ENCODE measurements at regions not wholly inside any gene's neighbourhood (a gene's known extent, or its start where the extent isn't known, plus 50 kb on each side); places are given as distances from the start of the nearest gene placed in this dataset.

DNA sequence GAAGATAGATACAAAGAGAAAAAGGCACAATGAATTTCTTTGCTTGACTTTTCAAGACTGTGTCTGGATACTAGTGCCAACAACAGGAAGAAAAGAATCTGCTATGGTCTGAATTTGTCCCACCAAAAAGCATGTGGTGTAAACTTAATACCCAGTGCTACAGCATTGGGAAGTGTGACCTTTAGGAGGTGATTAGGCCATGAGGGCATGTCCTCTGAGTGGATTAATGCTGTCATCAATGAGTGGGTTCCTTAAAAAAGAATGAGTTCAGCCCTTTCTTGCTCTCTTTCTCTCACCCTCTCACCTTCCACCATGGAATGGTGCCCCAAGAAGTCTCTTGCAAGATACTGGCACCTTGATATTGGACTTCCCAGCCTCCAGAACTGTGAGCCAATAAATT lies 155.7 kb upstream of the GPRIN3 start:
- peaks cover 0 to under 1% (median 0%) of the 10 kb centered on the region in 4 donors for H3K4me1 Mint-ChIP-seq
- Histone ChIP-seq H3K27me3 (ENCODE audit: insufficient read depth, low read length) (no peaks in the 10 kb centered on the region), H3K4me1 (ENCODE audit: insufficient read depth, low read length) (no peaks in the 10 kb centered on the region), H3K27ac (ENCODE audit: low read depth, low read length) (no peak overlapping the region), H3K9me3 (ENCODE audit: control insufficient read depth in 1 of 2, low read length in 2 of 2) (no peaks in the 10 kb centered on the region), H3K4me3 (ENCODE audit: low read length in 2 of 2) (no peak overlapping the region), H3K36me3 (ENCODE audit: insufficient read depth, low read length) (no peaks in the 10 kb centered on the region)
- POLR2A ChIA-PET (ENCODE audit: partially characterized antibody) = no interaction called here
- H3K27ac Mint-ChIP-seq = no peak overlapping the region
- intact Hi-C loops (cut with micrococcal nuclease) = no loop called here
- no peak overlapping the region for H3K4me3 Mint-ChIP-seq
- DNase-seq = no peak
- H3K36me3 Mint-ChIP-seq = no peaks in the 10 kb centered on the region
- H3K9me3 Mint-ChIP-seq = no peaks in the 10 kb centered on the region
- no peaks in the 10 kb centered on the region for H3K27me3 Mint-ChIP-seq
- CTCF ChIA-PET (ENCODE audit: partially characterized antibody) = no interaction called here

DNA sequence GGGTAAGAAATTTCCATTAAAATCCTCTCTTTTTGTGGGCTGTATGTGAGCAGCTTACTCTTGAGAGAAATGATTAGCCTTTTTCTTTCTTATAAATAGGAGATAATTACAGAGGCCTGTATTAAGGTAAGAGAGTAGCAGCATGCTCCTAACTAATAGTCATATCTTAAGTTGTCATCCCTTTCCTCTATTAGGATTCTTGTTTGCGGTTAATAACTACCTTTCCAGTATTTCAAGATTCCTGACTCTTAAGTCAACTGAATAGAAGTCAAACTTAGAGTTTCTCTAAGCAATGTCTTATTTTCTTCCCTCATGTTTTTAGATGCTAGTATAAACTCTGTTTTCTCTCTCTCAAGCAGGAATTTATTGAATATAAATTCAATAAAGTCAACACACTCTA lies 139.9 kb upstream of the GPRIN3 start:
- POLR2A ChIA-PET (ENCODE audit: partially characterized antibody) = no interaction called here
- Mint-ChIP-seq H3K9me3 (peaks cover 2 to 39% (median 26%) of the 10 kb centered on the region in 8 donors), H3K4me1 (no peaks in the 10 kb centered on the region), H3K27me3 (peaks cover 0 to 2% of the 10 kb centered on the region in 2 donors), H3K36me3 (peaks cover 15 to 17% of the 10 kb centered on the region in 2 donors), H3K4me3 (no peak overlapping the region), H3K27ac (no peak overlapping the region)
- no peaks in the 10 kb centered on the region for H3K27me3 ChIP-seq (ENCODE audit: insufficient read depth, low read length)
- H3K9me3 ChIP-seq (ENCODE audit: control insufficient read depth in 1 of 2, low read length in 2 of 2) = peaks cover 0 to 5% of the 10 kb centered on the region in 2 donors
- no peak overlapping the region for H3K27ac ChIP-seq (ENCODE audit: low read depth, low read length)
- H3K36me3 ChIP-seq (ENCODE audit: insufficient read depth, low read length) = no peaks in the 10 kb centered on the region
- no peaks in the 10 kb centered on the region for H3K4me1 ChIP-seq (ENCODE audit: insufficient read depth, low read length)
- CTCF ChIA-PET (ENCODE audit: partially characterized antibody) = no interaction called here
- intact Hi-C loops (cut with micrococcal nuclease) = no loop called here
- DNase-seq = no peak
- H3K4me3 ChIP-seq (ENCODE audit: low read length in 2 of 2) = no peak overlapping the region

DNA sequence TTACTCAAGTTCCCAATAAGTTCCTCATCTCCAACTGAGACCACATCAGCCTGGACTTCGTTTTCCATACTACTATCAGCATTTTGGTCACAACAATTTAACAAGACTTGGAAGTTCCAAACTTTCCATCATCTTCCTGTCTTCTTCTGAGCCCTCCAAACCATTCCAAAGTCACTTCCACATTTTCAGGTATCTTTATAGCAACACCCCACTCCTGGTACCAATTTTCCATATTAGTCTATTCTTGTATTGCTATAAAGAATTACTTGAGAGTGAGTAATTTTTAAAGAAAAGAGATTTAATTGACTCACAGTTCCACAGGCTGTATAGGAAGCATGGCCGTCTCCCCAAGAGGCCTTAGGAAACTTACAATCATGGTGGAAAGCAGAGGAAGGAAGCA lies 138.6 kb upstream of the GPRIN3 start:
- intact Hi-C loops (cut with micrococcal nuclease) = no loop called here
- ChIA-PET CTCF (ENCODE audit: partially characterized antibody) (no interaction called here), POLR2A (ENCODE audit: partially characterized antibody) (no interaction called here)
- peaks cover 15 to 17% of the 10 kb centered on the region in 2 donors for H3K36me3 Mint-ChIP-seq
- H3K9me3 ChIP-seq (ENCODE audit: control insufficient read depth in 1 of 2, low read length in 2 of 2) = peaks cover 0 to 5% of the 10 kb centered on the region in 2 donors
- no peak for DNase-seq
- H3K27me3 Mint-ChIP-seq = peaks cover 0 to 2% of the 10 kb centered on the region in 2 donors
- H3K4me3 Mint-ChIP-seq = no peak overlapping the region
- H3K27ac Mint-ChIP-seq = no peak overlapping the region
- no peaks in the 10 kb centered on the region for H3K4me1 ChIP-seq (ENCODE audit: insufficient read depth, low read length)
- H3K9me3 Mint-ChIP-seq = peaks cover 2 to 39% (median 26%) of the 10 kb centered on the region in 8 donors
- no peak overlapping the region for H3K27ac ChIP-seq (ENCODE audit: low read depth, low read length)
- H3K4me1 Mint-ChIP-seq = no peaks in the 10 kb centered on the region
- H3K36me3 ChIP-seq (ENCODE audit: insufficient read depth, low read length) = no peaks in the 10 kb centered on the region
- no peaks in the 10 kb centered on the region for H3K27me3 ChIP-seq (ENCODE audit: insufficient read depth, low read length)
- no peak overlapping the region for H3K4me3 ChIP-seq (ENCODE audit: low read length in 2 of 2)

DNA sequence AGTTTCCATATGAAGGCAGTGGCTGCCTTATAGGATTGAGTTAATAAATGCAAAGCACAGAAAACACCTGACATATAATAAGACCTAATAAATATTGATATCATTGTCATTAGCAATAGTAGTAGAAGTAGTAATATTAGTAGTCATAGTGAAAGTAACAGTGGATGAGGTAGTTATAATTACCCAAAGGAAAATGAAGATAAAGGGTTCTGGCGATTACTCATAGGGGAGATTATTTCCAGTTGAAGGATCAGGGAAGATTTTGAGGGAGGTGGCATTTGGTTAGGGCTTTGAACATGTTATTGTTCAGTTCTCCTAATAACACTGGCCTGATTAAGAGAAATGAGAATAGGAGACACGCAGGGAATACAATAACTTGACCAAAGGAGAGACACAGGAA lies 131.9 kb upstream of the GPRIN3 start:
- intact Hi-C loops (cut with micrococcal nuclease) = loop anchor here (5.0 kb wide), 1 partner anchor 853 kb away; no protein-coding TSS in a partner anchor
- ChIA-PET CTCF (ENCODE audit: partially characterized antibody) (interaction anchor here (0.7 to 7.9 kb wide), 10 partner anchors 9 to 464 kb away, joined by 3 to 190 read pairs (median 4); partner anchors contain the start of gene MMRN1), POLR2A (ENCODE audit: partially characterized antibody) (no interaction called here)
- H3K4me1 ChIP-seq (ENCODE audit: insufficient read depth, low read length) = peaks cover 10% of the 10 kb centered on the region
- H3K4me3 Mint-ChIP-seq = no peak overlapping the region
- no peaks in the 10 kb centered on the region for H3K9me3 ChIP-seq (ENCODE audit: control insufficient read depth in 1 of 2, low read length in 2 of 2)
- peak overlapping the region in 1 of 7 donors; percentile 36 for H3K27ac Mint-ChIP-seq
- peaks cover 0 to 7% (median 2%) of the 10 kb centered on the region in 8 donors for H3K9me3 Mint-ChIP-seq
- peaks cover 2 to 3% of the 10 kb centered on the region in 2 donors for H3K36me3 Mint-ChIP-seq
- DNase-seq = no peak
- no peaks in the 10 kb centered on the region for H3K36me3 ChIP-seq (ENCODE audit: insufficient read depth, low read length)
- peaks cover 7 to 11% (median 8%) of the 10 kb centered on the region in 4 donors for H3K4me1 Mint-ChIP-seq
- H3K4me3 ChIP-seq (ENCODE audit: low read length in 2 of 2) = no peak overlapping the region
- no peaks in the 10 kb centered on the region for H3K27me3 ChIP-seq (ENCODE audit: insufficient read depth, low read length)
- H3K27me3 Mint-ChIP-seq = no peaks in the 10 kb centered on the region
- no peak overlapping the region for H3K27ac ChIP-seq (ENCODE audit: low read depth, low read length)

DNA sequence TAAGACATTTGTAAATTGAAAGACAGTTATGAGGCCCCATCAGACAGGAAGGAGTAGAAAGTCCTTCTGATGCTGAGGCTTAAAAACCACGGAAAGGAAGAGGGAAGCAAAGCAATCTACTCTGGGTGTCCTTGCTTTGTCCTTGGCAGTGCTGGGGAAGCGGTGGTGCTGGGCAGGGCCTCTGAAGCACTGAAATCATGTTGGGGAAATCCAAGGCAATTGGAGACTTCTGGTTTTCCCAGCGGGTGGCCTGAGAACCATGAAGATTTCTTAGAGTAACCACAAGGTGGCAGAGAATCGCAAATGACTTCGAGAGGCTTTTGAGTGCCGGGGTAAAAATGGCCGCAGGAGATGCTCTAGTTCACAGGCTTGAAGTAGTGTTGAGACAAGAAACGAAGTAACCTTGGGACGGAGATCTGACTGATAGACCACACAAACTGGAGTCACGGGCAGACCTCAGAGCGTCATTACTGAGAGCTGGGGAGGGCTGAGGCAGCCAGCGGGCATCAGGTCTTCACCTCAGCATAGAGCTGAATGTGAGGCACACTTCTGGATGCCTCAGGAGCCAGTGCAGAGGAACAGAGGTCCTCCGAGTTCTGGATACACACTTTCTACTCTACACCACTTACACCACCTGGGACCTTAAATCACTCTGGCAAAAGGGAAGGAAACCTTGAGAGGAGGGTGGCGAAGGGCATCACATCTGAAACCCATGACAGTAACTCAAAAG lies 130.7 kb upstream of the GPRIN3 start:
- H3K4me1 Mint-ChIP-seq = peaks cover 13 to 16% (median 14%) of the 10 kb centered on the region in 4 donors
- peak overlapping the region; percentile 20 to 78 (median 70) for H3K4me3 Mint-ChIP-seq
- H3K4me3 ChIP-seq (ENCODE audit: low read length in 2 of 2) = no peak overlapping the region
- ChIA-PET CTCF (ENCODE audit: partially characterized antibody) (interaction anchor here (0.6 to 7.9 kb wide), 13 partner anchors 8 to 474 kb away, joined by 3 to 190 read pairs (median 3); partner anchors contain the start of gene MMRN1), POLR2A (ENCODE audit: partially characterized antibody) (no interaction called here)
- no peaks in the 10 kb centered on the region for H3K27me3 ChIP-seq (ENCODE audit: insufficient read depth, low read length)
- H3K9me3 Mint-ChIP-seq = peaks cover 0 to 1% (median 0%) of the 10 kb centered on the region in 8 donors
- peak overlapping the region in 6 of 7 donors; percentile 26 to 80 (median 68) for H3K27ac Mint-ChIP-seq
- H3K27me3 Mint-ChIP-seq = no peaks in the 10 kb centered on the region
- H3K36me3 Mint-ChIP-seq = no peaks in the 10 kb centered on the region
- intact Hi-C loops (cut with micrococcal nuclease) = loop anchor here (1.0 to 5.0 kb wide), 4 partner anchors 211 to 854 kb away; no protein-coding TSS in a partner anchor
- H3K4me1 ChIP-seq (ENCODE audit: insufficient read depth, low read length) = peaks cover 16% of the 10 kb centered on the region
- no peaks in the 10 kb centered on the region for H3K9me3 ChIP-seq (ENCODE audit: control insufficient read depth in 1 of 2, low read length in 2 of 2)
- no peaks in the 10 kb centered on the region for H3K36me3 ChIP-seq (ENCODE audit: insufficient read depth, low read length)
- DNase-seq = peak; percentile 48 to 58 (median 55)
- H3K27ac ChIP-seq (ENCODE audit: low read depth, low read length) = no peak overlapping the region

DNA sequence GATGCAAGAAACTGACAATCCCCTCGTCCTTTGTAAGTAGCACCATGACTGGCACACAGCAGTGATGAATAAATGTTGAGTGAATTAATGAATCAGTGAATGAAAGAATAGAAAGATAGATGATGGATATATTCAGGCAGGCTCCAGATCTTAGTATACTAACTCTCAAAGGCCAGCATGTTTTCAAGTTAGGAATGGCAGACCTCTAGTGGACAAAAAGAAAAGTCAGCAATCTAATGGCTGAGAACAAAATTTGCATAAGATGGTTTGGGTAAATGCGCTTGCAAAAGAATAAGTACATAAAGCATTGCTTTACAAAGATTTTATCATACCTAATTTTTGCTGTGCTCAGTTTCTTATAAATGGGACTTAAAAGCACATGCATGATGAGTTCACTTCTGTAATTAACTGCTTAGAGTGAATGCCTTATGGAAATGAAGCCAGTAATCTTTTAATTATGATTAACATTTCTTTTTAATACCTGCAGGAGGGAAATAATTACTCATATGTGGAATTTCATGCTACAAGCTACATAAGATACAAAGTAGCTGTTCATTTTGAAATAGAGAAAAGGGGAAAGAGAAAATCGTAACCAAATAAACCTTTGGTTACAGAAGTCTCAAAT lies 126.9 kb upstream of the GPRIN3 start:
- CTCF ChIA-PET (ENCODE audit: partially characterized antibody) = interaction anchor here (0.6 to 7.9 kb wide), 22 partner anchors 12 to 615 kb away, joined by 3 to 190 read pairs (median 5); no protein-coding TSS in a partner anchor
- H3K27ac ChIP-seq (ENCODE audit: low read depth, low read length) = no peak overlapping the region
- H3K9me3 ChIP-seq (ENCODE audit: control insufficient read depth in 1 of 2, low read length in 2 of 2) = no peaks in the 10 kb centered on the region
- Mint-ChIP-seq H3K36me3 (no peaks in the 10 kb centered on the region), H3K4me1 (peaks cover 13 to 16% (median 14%) of the 10 kb centered on the region in 4 donors), H3K27me3 (peaks cover 0 to 3% of the 10 kb centered on the region in 2 donors), H3K9me3 (peaks cover 0 to 2% (median 0%) of the 10 kb centered on the region in 8 donors), H3K27ac (no peak overlapping the region), H3K4me3 (no peak overlapping the region)
- H3K36me3 ChIP-seq (ENCODE audit: insufficient read depth, low read length) = no peaks in the 10 kb centered on the region
- intact Hi-C loops (cut with micrococcal nuclease) = loop anchor here (1.0 kb wide), 4 partner anchors 131 to 275 kb away; no protein-coding TSS in a partner anchor
- peaks cover 16% of the 10 kb centered on the region for H3K4me1 ChIP-seq (ENCODE audit: insufficient read depth, low read length)
- peak in 4 of 5 donors; percentile 48 to 58 (median 55) for DNase-seq
- H3K27me3 ChIP-seq (ENCODE audit: insufficient read depth, low read length) = no peaks in the 10 kb centered on the region
- POLR2A ChIA-PET (ENCODE audit: partially characterized antibody) = interaction anchor here (1.0 kb wide), 1 partner anchor 180 kb away, joined by 3 read pairs; no protein-coding TSS in a partner anchor
- H3K4me3 ChIP-seq (ENCODE audit: low read length in 2 of 2) = no peak overlapping the region

DNA sequence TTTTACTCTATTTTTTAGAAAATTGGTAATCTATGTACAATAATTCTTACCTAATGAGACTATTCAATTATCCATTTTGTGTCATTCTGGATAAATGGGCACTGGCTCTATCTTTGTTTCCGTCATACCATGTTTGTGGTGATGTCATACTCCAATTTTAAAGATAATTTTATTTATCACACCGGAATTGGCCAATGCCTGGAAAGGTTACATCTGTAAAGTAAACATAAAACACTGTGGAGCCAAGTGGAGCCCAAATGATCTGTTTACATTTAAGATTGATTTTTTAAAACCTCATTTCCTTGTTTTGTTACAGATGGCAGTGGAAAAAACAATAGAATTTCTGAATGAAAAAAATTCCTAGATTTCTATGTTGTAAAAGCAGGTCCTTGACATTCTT lies 120.2 kb upstream of the GPRIN3 start:
- Histone ChIP-seq H3K36me3 (ENCODE audit: insufficient read depth, low read length) (no peaks in the 10 kb centered on the region), H3K4me3 (ENCODE audit: low read length in 2 of 2) (no peak overlapping the region), H3K27ac (ENCODE audit: low read depth, low read length) (no peak overlapping the region), H3K9me3 (ENCODE audit: control insufficient read depth in 1 of 2, low read length in 2 of 2) (no peaks in the 10 kb centered on the region), H3K4me1 (ENCODE audit: insufficient read depth, low read length) (no peaks in the 10 kb centered on the region), H3K27me3 (ENCODE audit: insufficient read depth, low read length) (no peaks in the 10 kb centered on the region)
- Mint-ChIP-seq H3K36me3 (no peaks in the 10 kb centered on the region), H3K27me3 (peaks cover 0 to 3% of the 10 kb centered on the region in 2 donors), H3K9me3 (peaks cover 0 to 4% (median 0%) of the 10 kb centered on the region in 8 donors), H3K4me3 (no peak overlapping the region), H3K27ac (no peak overlapping the region), H3K4me1 (peaks cover 0 to 3% (median 0%) of the 10 kb centered on the region in 4 donors)
- ChIA-PET CTCF (ENCODE audit: partially characterized antibody) (interaction anchor here (1.2 to 1.8 kb wide), 3 partner anchors 8 to 120 kb away, joined by 3 to 5 read pairs (median 4); partner anchors contain the start of gene GPRIN3), POLR2A (ENCODE audit: partially characterized antibody) (no interaction called here)
- intact Hi-C loops (cut with micrococcal nuclease) = no loop called here
- DNase-seq = no peak
